ENCODE measurements at regions not wholly inside any gene's neighbourhood (a gene's known extent, or its start where the extent isn't known, plus 50 kb on each side); places are given as distances from the start of the nearest gene placed in this dataset.

DNA sequence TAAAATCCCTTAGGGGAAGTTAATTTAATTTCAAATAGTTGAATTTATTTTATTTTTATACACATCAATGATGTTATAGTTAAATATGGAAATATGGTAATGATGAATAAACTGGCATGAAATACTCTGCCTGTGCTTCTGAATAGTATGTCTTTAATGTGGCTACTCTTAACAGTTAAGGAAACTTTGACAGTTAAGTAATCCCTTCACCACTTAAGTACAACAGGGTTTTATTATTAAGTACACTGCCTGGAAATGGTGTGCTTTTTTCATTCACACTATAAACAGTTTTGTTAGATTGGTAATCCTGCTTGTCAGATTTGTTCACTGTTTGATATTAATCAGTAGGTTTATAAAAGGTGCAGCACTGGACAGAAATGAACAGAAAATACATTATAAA is 412.0 kb upstream of the ZEB2 start:
- Mint-ChIP-seq H3K27me3 (ENCODE audit: unreplicated experiment) (no peaks in the 10 kb centered on the region), H3K4me3 (ENCODE audit: unreplicated experiment) (no peak overlapping the region), H3K27ac (ENCODE audit: unreplicated experiment) (no peak overlapping the region), H3K4me1 (ENCODE audit: unreplicated experiment) (peaks cover 7% of the 10 kb centered on the region), H3K9me3 (ENCODE audit: unreplicated experiment) (peaks cover 16% of the 10 kb centered on the region), H3K36me3 (ENCODE audit: unreplicated experiment) (peaks cover 7% of the 10 kb centered on the region)
- TF ChIP-seq, protein P1, sequence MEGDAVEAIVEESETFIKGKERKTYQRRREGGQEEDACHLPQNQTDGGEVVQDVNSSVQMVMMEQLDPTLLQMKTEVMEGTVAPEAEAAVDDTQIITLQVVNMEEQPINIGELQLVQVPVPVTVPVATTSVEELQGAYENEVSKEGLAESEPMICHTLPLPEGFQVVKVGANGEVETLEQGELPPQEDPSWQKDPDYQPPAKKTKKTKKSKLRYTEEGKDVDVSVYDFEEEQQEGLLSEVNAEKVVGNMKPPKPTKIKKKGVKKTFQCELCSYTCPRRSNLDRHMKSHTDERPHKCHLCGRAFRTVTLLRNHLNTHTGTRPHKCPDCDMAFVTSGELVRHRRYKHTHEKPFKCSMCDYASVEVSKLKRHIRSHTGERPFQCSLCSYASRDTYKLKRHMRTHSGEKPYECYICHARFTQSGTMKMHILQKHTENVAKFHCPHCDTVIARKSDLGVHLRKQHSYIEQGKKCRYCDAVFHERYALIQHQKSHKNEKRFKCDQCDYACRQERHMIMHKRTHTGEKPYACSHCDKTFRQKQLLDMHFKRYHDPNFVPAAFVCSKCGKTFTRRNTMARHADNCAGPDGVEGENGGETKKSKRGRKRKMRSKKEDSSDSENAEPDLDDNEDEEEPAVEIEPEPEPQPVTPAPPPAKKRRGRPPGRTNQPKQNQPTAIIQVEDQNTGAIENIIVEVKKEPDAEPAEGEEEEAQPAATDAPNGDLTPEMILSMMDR (IDR thresholded peaks at IDR 0.05), result no peak
- DNase-seq (ENCODE audit: extremely low spot score, unreplicated experiment), result no peak

DNA sequence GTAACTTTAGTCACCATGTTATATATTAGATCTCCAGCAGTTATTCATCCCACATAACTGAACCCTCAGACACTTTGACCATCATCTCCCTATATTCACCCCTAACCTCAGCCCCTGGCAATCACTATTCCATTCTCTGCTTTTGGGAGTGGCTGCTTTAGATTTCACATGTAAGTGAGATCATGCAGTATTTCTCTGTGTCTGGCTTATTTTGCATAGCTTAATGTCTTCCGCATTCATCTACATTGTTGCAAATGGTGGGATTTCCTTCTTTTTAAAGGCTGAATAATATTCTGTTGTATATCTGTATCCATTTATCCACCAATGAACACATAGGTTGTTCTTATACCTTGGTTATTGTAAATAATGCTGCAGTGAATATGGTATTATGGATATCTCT is 411.6 kb upstream of the ZEB2 start:
- Mint-ChIP-seq H3K27me3 (ENCODE audit: unreplicated experiment) (no peaks in the 10 kb centered on the region), H3K9me3 (ENCODE audit: unreplicated experiment) (peaks cover 16% of the 10 kb centered on the region), H3K27ac (ENCODE audit: unreplicated experiment) (no peak overlapping the region), H3K4me1 (ENCODE audit: unreplicated experiment) (peaks cover 2% of the 10 kb centered on the region), H3K4me3 (ENCODE audit: unreplicated experiment) (no peak overlapping the region), H3K36me3 (ENCODE audit: unreplicated experiment) (peaks cover 7% of the 10 kb centered on the region)
- TF ChIP-seq, protein P1 (IDR thresholded peaks at IDR 0.05), result no peak
- DNase-seq (ENCODE audit: extremely low spot score, unreplicated experiment), result no peak

GRCh38 chr2:144927429-144927828 is 407.5 kb upstream of the ZEB2 start:
- no peak for DNase-seq (ENCODE audit: extremely low spot score, unreplicated experiment)
- TF ChIP-seq, protein P1 (IDR thresholded peaks at IDR 0.05), result no peak
- Mint-ChIP-seq H3K36me3 (ENCODE audit: unreplicated experiment) (peaks cover 10% of the 10 kb centered on the region), H3K27me3 (ENCODE audit: unreplicated experiment) (no peaks in the 10 kb centered on the region), H3K4me3 (ENCODE audit: unreplicated experiment) (no peak overlapping the region), H3K27ac (ENCODE audit: unreplicated experiment) (no peak overlapping the region), H3K9me3 (ENCODE audit: unreplicated experiment) (peaks cover 26% of the 10 kb centered on the region), H3K4me1 (ENCODE audit: unreplicated experiment) (no peaks in the 10 kb centered on the region)

- H3K9me3 Mint-ChIP-seq (ENCODE audit: unreplicated experiment), result peaks cover 28% of the 10 kb centered on the region
- H3K27me3 Mint-ChIP-seq (ENCODE audit: unreplicated experiment), result no peaks in the 10 kb centered on the region
- peaks cover 10% of the 10 kb centered on the region for H3K36me3 Mint-ChIP-seq (ENCODE audit: unreplicated experiment)
- no peak overlapping the region for H3K4me3 Mint-ChIP-seq (ENCODE audit: unreplicated experiment)
- TF ChIP-seq, protein P1 (IDR thresholded peaks at IDR 0.05), result no peak
- DNase-seq (ENCODE audit: extremely low spot score, unreplicated experiment), result no peak
- no peak overlapping the region for H3K27ac Mint-ChIP-seq (ENCODE audit: unreplicated experiment)
- no peaks in the 10 kb centered on the region for H3K4me1 Mint-ChIP-seq (ENCODE audit: unreplicated experiment)
Observed at GRCh38 chr2:144925886-144926285, 406.0 kb upstream of the ZEB2 start.

DNA sequence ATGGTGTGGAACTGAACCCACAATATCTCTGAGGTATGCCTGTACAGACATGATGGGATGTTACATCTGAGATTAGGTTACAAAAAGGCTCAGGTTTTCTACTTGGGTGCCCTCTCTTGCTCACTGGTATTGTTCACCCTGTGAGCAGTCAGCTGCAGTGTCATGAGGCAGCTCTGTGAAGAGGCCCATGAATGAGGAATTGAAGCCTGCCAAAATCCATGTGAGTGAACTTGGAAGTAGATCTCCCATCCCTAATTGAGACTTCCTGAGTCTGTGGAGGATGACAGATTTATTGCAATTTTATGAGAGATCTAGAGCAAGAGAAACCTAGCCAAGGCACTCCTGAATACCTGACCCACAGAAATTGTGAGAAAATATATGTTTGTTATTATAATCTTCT is 404.9 kb upstream of the ZEB2 start:
- TF ChIP-seq, protein P1 (IDR thresholded peaks at IDR 0.05), result no peak
- no peaks in the 10 kb centered on the region for H3K4me1 Mint-ChIP-seq (ENCODE audit: unreplicated experiment)
- peaks cover 10% of the 10 kb centered on the region for H3K36me3 Mint-ChIP-seq (ENCODE audit: unreplicated experiment)
- DNase-seq (ENCODE audit: extremely low spot score, unreplicated experiment), result no peak
- no peaks in the 10 kb centered on the region for H3K27me3 Mint-ChIP-seq (ENCODE audit: unreplicated experiment)
- no peak overlapping the region for H3K4me3 Mint-ChIP-seq (ENCODE audit: unreplicated experiment)
- H3K9me3 Mint-ChIP-seq (ENCODE audit: unreplicated experiment), result peaks cover 28% of the 10 kb centered on the region
- no peak overlapping the region for H3K27ac Mint-ChIP-seq (ENCODE audit: unreplicated experiment)

Data from osteocyte (in vitro differentiated cells).